ENCODE measurements at regions not wholly inside any gene's neighbourhood (a gene's known extent, or its start where the extent isn't known, plus 50 kb on each side); places are given as distances from the start of the nearest gene placed in this dataset.

- 89% methylated on average over 4 of the region's 4 CpGs; no CpG with 5 or more reads in 1 of the 2 experiments for WGBS, 2 experiments (ENCODE audit: extremely low coverage in 1 of 2, insufficient coverage in 1 of 2, insufficient read length in 1 of 2, insufficient replicate concordance in 2 of 2, low coverage in 1 of 2, low lambda C conversion rate in 2 of 2, missing lambda C conversion rate in 1 of 2)
- no peaks in the 10 kb centered on the region for H3K9me3 ChIP-seq (ENCODE audit: insufficient read depth in 2 of 2, low read depth in 1 of 2, low read length in 1 of 2)
- no peaks in the 10 kb centered on the region for H3K36me3 ChIP-seq (ENCODE audit: control insufficient read depth in 2 of 4, insufficient read depth in 4 of 4, low read length in 3 of 4)
- POLR2A ChIA-PET (ENCODE audit: partially characterized antibody), result no interaction called here
- no peak overlapping the region for H2AK5ac ChIP-seq (ENCODE audit: low read depth, low read length)
- CTCF ChIA-PET (ENCODE audit: partially characterized antibody), result no interaction called here
- FAIRE-seq (no peak), DNase-seq (ENCODE audit: low read depth in 1 of 2, low spot score in 2 of 2) (no peak)
- no peak overlapping the region for H4K5ac ChIP-seq (ENCODE audit: insufficient read length, low read depth, low read length)
- no peak overlapping the region for H4K8ac ChIP-seq (ENCODE audit: extremely low read depth, insufficient read depth, low read length)
- H3K27me3 ChIP-seq (replicated peaks in 1 of 4; ENCODE audit: control insufficient read depth in 3 of 4, extremely low read depth in 1 of 4, insufficient read depth in 3 of 4, low read length in 3 of 4), result no peaks in the 10 kb centered on the region
- H3K4me2 ChIP-seq (ENCODE audit: insufficient read depth in 1 of 2, low read depth in 2 of 2, low read length in 2 of 2), result no peak overlapping the region
- no peak overlapping the region for H3K14ac ChIP-seq (ENCODE audit: insufficient read length)
- no peak overlapping the region for H3K4ac ChIP-seq (replicated peaks; ENCODE audit: insufficient read length, low read depth, low read length)
- H3K79me2 ChIP-seq (ENCODE audit: control insufficient read depth in 1 of 2, insufficient read depth in 2 of 2, low read length in 2 of 2), result no peaks in the 10 kb centered on the region
- no peak overlapping the region for H3K56ac ChIP-seq (replicated peaks; ENCODE audit: insufficient read length, low read depth, low read length)
- H3K9ac ChIP-seq (replicated peaks in 1 of 4; ENCODE audit: extremely low read depth in 1 of 4, low read depth in 3 of 4, low read length in 3 of 4), result no peak overlapping the region
- no peak overlapping the region for H2BK20ac ChIP-seq (ENCODE audit: low read length)
- no peaks in the 10 kb centered on the region for H3K79me1 ChIP-seq (ENCODE audit: low read depth, low read length)
- no peak overlapping the region for H2BK120ac ChIP-seq (replicated peaks; ENCODE audit: low read depth, low read length)
- no peak overlapping the region for H4K91ac ChIP-seq (replicated peaks; ENCODE audit: insufficient read length, low read length)
- H3K23me2 ChIP-seq (ENCODE audit: low read depth, low read length), result no peaks in the 10 kb centered on the region
- no peak overlapping the region for H3K23ac ChIP-seq (ENCODE audit: insufficient read length)
- H3K27ac ChIP-seq (ENCODE audit: low read depth, low read length), result no peak overlapping the region
- no peak overlapping the region for H2BK12ac ChIP-seq (ENCODE audit: low read depth, low read length)
- H2BK5ac ChIP-seq (ENCODE audit: low read depth, low read length), result no peak overlapping the region
- no peak overlapping the region for H3K18ac ChIP-seq (ENCODE audit: extremely low read depth, low read length)
- no peak overlapping the region for H3K4me3 ChIP-seq (ENCODE audit: extremely low read depth in 1 of 4, insufficient read depth in 2 of 4, low read depth in 3 of 4, low read length in 4 of 4)
- no peak overlapping the region for H2BK15ac ChIP-seq (ENCODE audit: low read length)
- H2AFZ ChIP-seq (ENCODE audit: low read length), result 0 out of 2 replicates have a peak overlapping the region, but pooled peaks have one; percentile 49
- no peaks in the 10 kb centered on the region for H4K20me1 ChIP-seq (replicated peaks in 1 of 2; ENCODE audit: control insufficient read depth in 1 of 2, insufficient read depth in 2 of 2, low read length in 2 of 2)
- no peaks in the 10 kb centered on the region for H3K4me1 ChIP-seq (replicated peaks in 1 of 4; ENCODE audit: control insufficient read depth in 3 of 4, insufficient read depth in 4 of 4, low read length in 3 of 4)
- no peak for TF ChIP-seq JUN (IDR thresholded peaks at IDR 0.05; ENCODE audit: low read depth, low read length)
- no peak for TF ChIP-seq BACH1 (IDR thresholded peaks at IDR 0.05; ENCODE audit: low read length)
- TF ChIP-seq HDAC6 (IDR thresholded peaks at IDR 0.05; ENCODE audit: low read depth, low read length), result no peak
- no peak for TF ChIP-seq SP2 (IDR thresholded peaks at IDR 0.05; ENCODE audit: low read length)
- no peak for TF ChIP-seq USF2 (IDR thresholded peaks at IDR 0.05; ENCODE audit: low read length)
- TF ChIP-seq RNF2 (IDR thresholded peaks at IDR 0.05; ENCODE audit: borderline replicate concordance, low read depth, low read length, missing control alignments, poor library complexity, severe bottlenecking), result no peak
- TF ChIP-seq SIN3A (conservative IDR thresholded peaks at IDR 0.05 in 1 of 2, IDR thresholded peaks at IDR 0.05 in 1 of 2; ENCODE audit: low read depth in 1 of 2, low read length in 2 of 2), result no peak
- no peak for TF ChIP-seq E2F6 (IDR thresholded peaks at IDR 0.05)
Measured at GRCh38 chr2:59920307-59920706, 633.1 kb downstream of the BCL11A start.
